SK-N-SH (cell line): ENCODE measurements at regions not wholly inside any gene's neighbourhood (a gene's known extent, or its start where the extent isn't known, plus 50 kb on each side); places are given as distances from the start of the nearest gene placed in this dataset.

Experiments
- CTCF ChIA-PET: fragments of 300-600, 350-600 bp; formaldehyde crosslinking; extraction: SDS; loops from one replicate; lab custom pipeline; 2021; lab: Yijun Ruan, JAX
- POLR2A ChIA-PET: fragments of 350-600 bp; sonication (Branson Sonifier 250); formaldehyde crosslinking; extraction: SDS; loops from one replicate; lab custom pipeline; 2020; ENCODE audit warnings: antibody characterized with exemption, inconsistent platforms; lab: Yijun Ruan, JAX
- DNase-seq: peaks from one replicate; pipeline ENCODE4 v3.0.0; 2012
- H2AFZ ChIP-seq: fragments of 200-600 bp; sonication (generic); 2 replicates; pipeline ENCODE4 v1.8.1; 2016; ENCODE audit warnings: antibody characterized with exemption, mild to moderate bottlenecking, low read depth
- H3F3A ChIP-seq: fragments of 200-600 bp; sonication (generic); replicated peaks from 2 replicates; pipeline ENCODE3; 2016; ENCODE audit warnings: antibody characterized with exemption, mild to moderate bottlenecking; ENCODE audit not compliant: insufficient read depth
- H3K27ac ChIP-seq, 2 experiments: fragments of 200-500 bp in 1 of 2; fragments of 200-600 bp in 1 of 2; sonication (Bioruptor generic) in 1 of 2; sonication (generic), shearing (Covaris generic) in 1 of 2; 2 replicates each; pipeline versions ENCODE4 v1.5.1 to v1.6.1; 2014 to 2016; ENCODE audit warnings: low read depth in 2 of 2, inconsistent platforms in 1 of 2, low read length in 1 of 2, mild to moderate bottlenecking in 1 of 2, mixed read lengths in 1 of 2
- H3K27me3 ChIP-seq: fragments of 200-600 bp; sonication (generic), shearing (Covaris generic); 2 replicates; pipeline ENCODE4 v1.6.1; 2016; ENCODE audit warnings: mixed run types; ENCODE audit not compliant: insufficient read depth
- H3K36me3 ChIP-seq, 2 experiments: fragments of 200-500 bp in 1 of 2; fragments of 200-600 bp in 1 of 2; sonication (Bioruptor generic) in 1 of 2; sonication (generic) in 1 of 2; replicated peaks in 1 of 2; 2 replicates each; pipeline versions ENCODE3 to v1.5.1; 2014 to 2016; ENCODE audit warnings: low read length in 1 of 2, mild to moderate bottlenecking in 1 of 2; ENCODE audit not compliant: insufficient read depth in 2 of 2, control insufficient read depth in 1 of 2
- H3K4me1 ChIP-seq, 2 experiments: fragments of 200-500 bp in 1 of 2; fragments of 200-600 bp in 1 of 2; sonication (Bioruptor generic) in 1 of 2; sonication (generic), shearing (Covaris generic) in 1 of 2; 2 replicates each; pipeline versions ENCODE4 v1.5.1 to v1.6.1; 2014 to 2016; ENCODE audit warnings: low read depth in 1 of 2, low read length in 1 of 2, mixed run types in 1 of 2; ENCODE audit not compliant: insufficient read depth in 2 of 2, control insufficient read depth in 1 of 2
- H3K4me2 ChIP-seq: fragments of 200-600 bp; sonication (generic), shearing (Covaris generic); 2 replicates; pipeline ENCODE4 v1.6.1; 2017; ENCODE audit warnings: mixed run types
- H3K4me3 ChIP-seq, 2 experiments: fragments of 200-500 bp in 1 of 2; fragments of 200-600 bp in 1 of 2; sonication (Bioruptor generic) in 1 of 2; sonication (generic), shearing (Covaris generic) in 1 of 2; 2 replicates each; pipeline versions ENCODE4 v1.5.1 to v1.8.1; 2014 to 2016; ENCODE audit warnings: low read depth in 2 of 2, inconsistent platforms in 1 of 2, low read length in 1 of 2, mild to moderate bottlenecking in 1 of 2, mixed read lengths in 1 of 2, moderate library complexity in 1 of 2
- H3K79me2 ChIP-seq: fragments of 200-600 bp; sonication (generic); 2 replicates; pipeline ENCODE4 v1.8.1; 2017; ENCODE audit warnings: mild to moderate bottlenecking; ENCODE audit not compliant: insufficient read depth
- H3K9ac ChIP-seq: fragments of 200-600 bp; sonication (generic); 2 replicates; pipeline ENCODE4 v1.6.1; 2017; ENCODE audit warnings: mixed run types
- H3K9me2 ChIP-seq: fragments of 200-600 bp; sonication (generic); 2 replicates; pipeline ENCODE4 v1.6.1; 2017; ENCODE audit warnings: mixed run types
- H3K9me3 ChIP-seq: fragments of 200-600 bp; sonication (generic); 2 replicates; pipeline ENCODE4 v1.6.1; 2017; ENCODE audit warnings: mixed run types, mild to moderate bottlenecking, moderate library complexity
- H4K20me1 ChIP-seq: fragments of 200-600 bp; sonication (generic); 2 replicates; pipeline ENCODE4 v1.6.1; 2017; ENCODE audit warnings: mild to moderate bottlenecking, mixed run types; ENCODE audit not compliant: insufficient read depth
- CHD2 ChIP-seq: fragments of 150-350 bp; IDR thresholded peaks from 2 replicates; pipeline ENCODE4 v1.6.1; 2018; ENCODE audit warnings: low read length; ENCODE audit not compliant: partially characterized antibody
- CTCF ChIP-seq: fragments of 200-600 bp; sonication (generic); IDR thresholded peaks from 2 replicates; pipeline ENCODE4 v1.6.1; 2017; ENCODE audit warnings: antibody characterized with exemption, mild to moderate bottlenecking, moderate library complexity
- FOSL2 ChIP-seq: IDR thresholded peaks from 2 replicates; pipeline ENCODE4 v1.4.0; 2012; ENCODE audit warnings: low read depth, mild to moderate bottlenecking, moderate library complexity, borderline replicate concordance
- FOXJ3 ChIP-seq: sonication (generic); formaldehyde crosslinking; IDR thresholded peaks from 2 replicates; pipeline ENCODE4 v1.5.1; 2020; ENCODE audit warnings: mild to moderate bottlenecking, missing genetic modification reagents
- GABPA ChIP-seq: IDR thresholded peaks from 2 replicates; pipeline ENCODE4 v1.4.0; 2012; ENCODE audit warnings: low read depth, mild to moderate bottlenecking
- GATA2 ChIP-seq: sonication (generic); formaldehyde crosslinking; IDR thresholded peaks from 2 replicates; pipeline ENCODE4 v1.5.0; 2020; ENCODE audit warnings: mild to moderate bottlenecking, missing genetic modification reagents
- PBX3 ChIP-seq: IDR thresholded peaks from 2 replicates; pipeline ENCODE4; 2012
- RAD21 ChIP-seq: IDR thresholded peaks from 2 replicates; pipeline ENCODE4 v1.6.1; 2012; ENCODE audit warnings: mild to moderate bottlenecking, low read length
- RCOR1 ChIP-seq: fragments of 150-350 bp; IDR thresholded peaks from 2 replicates; pipeline ENCODE4 v1.6.1; 2017; ENCODE audit warnings: antibody characterized with exemption, low read length
- REST ChIP-seq: IDR thresholded peaks from 2 replicates; pipeline ENCODE4 v1.6.1; 2012; ENCODE audit warnings: mild to moderate bottlenecking, low read depth, low read length, moderate library complexity
- SIN3A ChIP-seq: IDR thresholded peaks from 2 replicates; pipeline ENCODE4 v1.6.1; 2012; ENCODE audit warnings: low read depth, mild to moderate bottlenecking, low read length, moderate library complexity, borderline replicate concordance
- SMC3 ChIP-seq: IDR thresholded peaks from 2 replicates; pipeline ENCODE4 v1.6.1; 2012; ENCODE audit warnings: low read depth, low read length, improper control_type of control experiment
- TAF1 ChIP-seq: IDR thresholded peaks from 2 replicates; pipeline ENCODE4 v1.6.1; 2012; ENCODE audit warnings: low read depth, mild to moderate bottlenecking, low read length, moderate library complexity, borderline replicate concordance
- TCF12 ChIP-seq: IDR thresholded peaks from 2 replicates; pipeline ENCODE4 v1.4.0; 2012
- ZBTB33 ChIP-seq: IDR thresholded peaks from 2 replicates; pipeline ENCODE4 v1.4.0; 2012; ENCODE audit warnings: low read depth, borderline replicate concordance
- WGBS: methylation state at CpG from one replicate; pipeline ENCODE4 v1.1.6; 2017; ENCODE audit warnings: low lambda C conversion rate; 5-methylcytosine and 5-hydroxymethylcytosine counted together

GRCh38 chr4:125432078-125432477 is 117.3 kb downstream of the FAT4 start:
- peaks cover 0 to 8% of the 10 kb centered on the region in 2 experiments; a peak in 3 of 4 replicates for H3K4me1 ChIP-seq
- 76% methylated on average over 2 of the region's 2 CpGs for WGBS
- H3K4me3 ChIP-seq: no peak overlapping the region
- no peak overlapping the region for H3K4me2 ChIP-seq
- peaks cover 11 to 21% of the 10 kb centered on the region in 2 experiments for H3K36me3 ChIP-seq
- no peaks in the 10 kb centered on the region for H3K79me2 ChIP-seq
- no peak for TF ChIP-seq TAF1
- TF ChIP-seq PBX3: peak; percentile 46; the same call in 1 of the 2 replicates
- TF ChIP-seq CTCF: peak; percentile 17; the same call in 1 of the 2 replicates
- H3F3A ChIP-seq: peaks cover 5% of the 10 kb centered on the region
- no peak overlapping the region for H3K9ac ChIP-seq
- H3K9me2 ChIP-seq: no peaks in the 10 kb centered on the region
- H2AFZ ChIP-seq: no peak overlapping the region
- H3K27me3 ChIP-seq: no peaks in the 10 kb centered on the region
- ChIA-PET CTCF (interaction anchor here (0.9 kb wide), 1 partner anchor 12 kb away, joined by 3 read pairs; no protein-coding TSS in a partner anchor), POLR2A (no interaction called here)
- no peak overlapping the region for H3K27ac ChIP-seq
- H4K20me1 ChIP-seq: no peaks in the 10 kb centered on the region
- H3K9me3 ChIP-seq: no peaks in the 10 kb centered on the region; the same call in 1 of the 2 replicates
- DNase-seq: no peak

GRCh38 chr4:125433453-125433852 is 118.7 kb downstream of the FAT4 start:
- H3K4me1 ChIP-seq: peaks cover 0 to 8% of the 10 kb centered on the region in 2 experiments; a peak in 3 of 4 replicates
- no peaks in the 10 kb centered on the region for H4K20me1 ChIP-seq
- no peak overlapping the region for H2AFZ ChIP-seq
- no peaks in the 10 kb centered on the region for H3K9me2 ChIP-seq
- H3K36me3 ChIP-seq: peaks cover 11 to 26% of the 10 kb centered on the region in 2 experiments
- CTCF ChIA-PET: interaction anchor here (1.3 kb wide), 1 partner anchor 276 kb away, joined by 3 read pairs; no protein-coding TSS in a partner anchor
- peak overlapping the region in 1 of 2 experiments; percentile 50; a peak in 3 of 4 replicates for H3K27ac ChIP-seq
- H3K9me3 ChIP-seq: no peaks in the 10 kb centered on the region
- 18% methylated on average over 2 of the region's 2 CpGs for WGBS
- POLR2A ChIA-PET: no interaction called here
- no peak overlapping the region; the same call in 1 of the 2 replicates for H3K4me2 ChIP-seq
- H3K9ac ChIP-seq: no peak overlapping the region
- no peaks in the 10 kb centered on the region for H3K79me2 ChIP-seq
- no peak for DNase-seq
- no peak overlapping the region for H3K4me3 ChIP-seq
- peaks cover 5% of the 10 kb centered on the region for H3F3A ChIP-seq
- H3K27me3 ChIP-seq: no peaks in the 10 kb centered on the region
- TF ChIP-seq CHD2 (no peak), GATA2 (no peak), PBX3 (peak; percentile 27; the same call in 1 of the 2 replicates), SIN3A (no peak), TCF12 (peak; percentile 61), SMC3 (no peak), RAD21 (no peak), FOXJ3 (no peak), GABPA (no peak), FOSL2 (peak; percentile 31; the same call in 1 of the 2 replicates), TAF1 (no peak), RCOR1 (no peak), REST (no peak), ZBTB33 (no peak)
